Suppressor macrophage treated with lipopolysaccharide for 4 hours (primary cell): ENCODE measurements at regions not wholly inside any gene's neighbourhood (a gene's known extent, or its start where the extent isn't known, plus 50 kb on each side); places are given as distances from the start of the nearest gene placed in this dataset.
"Not testable (repeated sequence)": the region's sequence is repeated elsewhere in the genome, so short reads cannot be mapped to it uniquely, and the experiment has no call there.

ENCODE experiments used
- DNase-seq: peaks from one replicate; pipeline ENCODE4 v3.0.0-alpha.2; 2020

DNA sequence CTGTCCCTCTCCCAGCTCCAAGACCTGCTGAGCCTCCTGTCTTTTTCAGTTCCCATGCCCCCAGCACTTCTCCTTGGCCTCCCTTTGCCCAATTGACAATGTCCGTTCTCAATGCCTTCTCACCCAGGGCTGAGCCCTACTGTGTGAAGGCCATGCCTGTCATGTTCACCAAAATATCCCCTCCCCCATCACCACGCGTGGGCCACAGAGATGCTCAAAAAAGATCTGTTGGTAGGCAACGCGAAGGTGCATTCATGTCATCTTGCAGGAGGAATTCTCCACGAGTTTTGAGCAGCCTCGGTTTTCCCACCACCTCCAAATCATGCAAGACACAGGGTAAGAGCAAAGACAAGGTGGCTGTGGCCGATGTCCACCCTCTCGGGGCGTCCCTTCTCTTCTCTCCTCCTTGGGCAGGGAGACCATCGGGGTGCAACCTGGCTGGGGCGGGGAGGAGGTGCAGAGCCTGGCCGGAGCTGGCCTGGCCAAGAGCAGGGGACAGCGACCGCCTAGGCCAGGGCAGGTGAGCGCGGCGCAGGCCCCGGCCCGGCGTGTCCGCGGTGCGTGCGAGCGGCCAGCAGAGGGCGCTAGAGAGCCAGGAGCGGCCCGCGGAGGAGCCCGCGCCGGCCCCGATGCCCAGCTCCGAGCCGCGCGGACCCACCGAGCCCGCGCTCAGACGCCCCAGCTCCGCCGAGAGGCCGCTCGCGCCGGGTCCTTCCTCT is 56.3 kb upstream of the KRTAP5-11 start:
- peak; percentile 64 for DNase-seq

DNA sequence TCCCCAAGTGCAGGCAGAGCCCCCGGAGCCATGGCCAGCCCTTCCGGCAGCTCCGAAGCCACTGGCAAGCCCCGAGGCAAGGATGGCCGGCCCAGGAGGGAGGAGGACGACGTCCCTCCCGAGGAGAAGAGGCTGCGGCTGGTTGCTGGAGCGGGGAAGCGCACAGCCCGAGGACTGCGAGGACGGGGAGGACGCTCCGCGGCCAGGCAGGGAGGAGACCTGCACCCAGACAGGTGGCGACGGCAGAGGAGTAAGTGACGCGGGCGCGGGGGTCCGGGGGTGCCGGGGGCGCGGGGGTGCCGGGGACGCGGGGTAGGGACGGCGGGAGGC is 56.8 kb upstream of the KRTAP5-11 start:
- DNase-seq, result not testable (repeated sequence)

DNA sequence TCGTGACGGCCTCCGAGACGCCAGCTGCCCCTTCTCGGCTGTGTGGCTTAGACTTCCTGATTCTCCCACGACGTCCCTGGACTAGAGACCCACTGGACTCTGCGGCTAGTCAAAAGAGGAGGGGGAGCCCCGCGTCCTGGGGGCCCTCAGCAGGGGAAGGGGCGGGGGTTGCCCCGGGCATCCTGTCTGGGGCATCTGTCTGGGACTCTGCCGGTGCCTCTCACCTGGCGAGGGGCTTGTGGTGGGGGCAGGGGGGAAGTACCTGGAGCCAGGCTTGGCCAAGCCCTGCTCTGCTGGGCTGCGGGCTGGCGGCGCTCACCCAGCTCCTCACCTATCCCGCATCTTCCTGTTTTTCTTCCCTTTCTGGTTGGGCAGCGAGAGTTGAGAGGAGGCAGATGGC is 57.2 kb upstream of the KRTAP5-11 start:
- DNase-seq, result not testable (repeated sequence)

DNA sequence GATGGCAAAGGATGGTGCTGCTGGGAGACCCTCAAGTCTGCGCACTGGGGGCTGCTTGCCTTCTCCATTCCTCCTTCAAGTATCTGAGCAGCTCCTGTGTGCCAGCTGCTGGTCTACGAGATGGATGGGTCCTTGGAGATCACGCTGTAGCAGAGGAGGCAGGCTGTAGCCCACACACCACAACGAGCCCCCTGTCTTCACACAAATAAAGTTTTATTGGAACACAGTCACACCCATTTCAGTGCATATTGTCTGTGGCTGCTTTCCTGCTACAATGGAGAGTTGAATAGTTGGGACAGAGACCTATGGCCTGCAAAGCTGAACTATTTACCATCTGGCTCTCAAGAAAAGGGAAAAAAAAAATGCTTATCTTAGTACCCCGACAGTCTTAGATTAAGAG is 64.4 kb upstream of the KRTAP5-11 start:
- not testable (repeated sequence) for DNase-seq

- not testable (repeated sequence) for DNase-seq
Measured at GRCh38 chr11:71652998-71653397, 70.3 kb upstream of the KRTAP5-11 start.

- not testable (repeated sequence) for DNase-seq
Measured at GRCh38 chr11:71654423-71654822, 71.7 kb upstream of the KRTAP5-11 start.

- not testable (repeated sequence) for DNase-seq
Measured at GRCh38 chr11:71655041-71655440, 72.4 kb upstream of the KRTAP5-11 start.

DNA sequence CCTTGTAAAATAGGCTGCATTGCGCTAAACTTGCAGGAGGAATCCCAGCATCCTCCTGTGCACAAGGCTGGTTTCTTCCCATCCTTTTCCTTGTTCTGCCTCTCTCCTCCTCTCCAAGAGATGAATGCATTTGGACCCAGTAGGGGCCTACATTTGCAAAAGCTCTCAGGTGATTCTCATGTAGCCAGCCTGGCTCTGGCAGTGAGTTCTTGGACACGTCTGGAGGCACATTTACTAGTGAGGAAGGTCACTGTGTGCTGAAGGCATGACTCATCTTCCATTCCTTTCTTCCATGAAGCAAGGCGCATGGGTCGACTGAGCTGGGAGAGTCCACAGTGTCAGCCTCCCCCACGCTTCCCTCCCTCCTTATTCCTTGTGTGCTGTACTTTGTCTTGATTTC is 73.8 kb upstream of the KRTAP5-11 start:
- not testable (repeated sequence) for DNase-seq

DNA sequence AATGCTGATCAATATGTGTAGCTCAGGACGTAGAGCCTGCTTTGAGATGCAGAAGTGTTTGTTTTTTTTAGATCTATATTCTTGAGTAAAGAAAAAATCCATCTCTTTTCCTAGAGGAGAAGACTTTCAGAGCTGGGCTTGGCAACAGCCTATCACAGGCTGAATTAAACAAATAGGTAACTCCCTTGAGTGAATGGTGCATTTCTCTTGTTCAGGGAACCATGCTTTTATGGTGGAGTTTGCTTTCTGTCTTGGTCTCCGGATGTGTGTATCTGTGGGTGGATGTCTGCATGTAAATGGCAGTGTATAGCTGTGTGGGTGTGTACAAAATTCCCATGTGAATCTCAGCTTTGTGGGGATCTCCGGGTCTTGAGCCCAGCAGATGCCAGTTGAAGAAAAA is 82.3 kb upstream of the KRTAP5-11 start:
- not testable (repeated sequence) for DNase-seq

GRCh38 chr11:71698110-71698509 is 115.4 kb upstream of the KRTAP5-11 start:
- not testable (repeated sequence) for DNase-seq

GRCh38 chr11:71698961-71699360 is 116.3 kb upstream of the KRTAP5-11 start:
- not testable (repeated sequence) for DNase-seq

GRCh38 chr11:71701435-71702291 is 119.0 kb upstream of the KRTAP5-11 start:
- DNase-seq, result not testable (repeated sequence)

- DNase-seq, result not testable (repeated sequence)
Measured at GRCh38 chr11:71705086-71705737, 122.5 kb upstream of the KRTAP5-11 start.

GRCh38 chr11:71705738-71706432 is 123.2 kb upstream of the KRTAP5-11 start:
- not testable (repeated sequence) for DNase-seq

DNA sequence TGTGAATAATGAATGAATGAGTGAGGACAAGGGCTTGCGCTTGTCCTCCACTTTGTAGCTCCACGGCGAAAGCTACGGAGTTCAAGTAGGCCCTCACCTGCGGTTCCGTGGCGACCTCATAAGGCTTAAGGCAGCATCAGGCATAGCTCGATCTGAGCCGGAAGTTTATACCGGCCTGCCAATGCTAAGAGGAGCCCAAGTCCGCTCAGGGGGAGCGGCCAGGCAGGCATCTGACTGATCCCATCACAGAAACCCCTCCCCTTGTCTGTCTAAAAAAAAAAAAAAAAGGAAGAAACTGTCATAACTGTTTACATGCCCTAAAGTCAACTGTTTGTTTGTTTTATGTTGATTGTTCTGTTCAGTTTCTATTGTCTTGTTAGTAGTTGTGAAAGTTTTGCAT is 124.4 kb upstream of the KRTAP5-11 start:
- not testable (repeated sequence) for DNase-seq

- not testable (repeated sequence) for DNase-seq
Measured at GRCh38 chr11:71709541-71709940, 123.5 kb upstream of the DEFB108B start.

DNA sequence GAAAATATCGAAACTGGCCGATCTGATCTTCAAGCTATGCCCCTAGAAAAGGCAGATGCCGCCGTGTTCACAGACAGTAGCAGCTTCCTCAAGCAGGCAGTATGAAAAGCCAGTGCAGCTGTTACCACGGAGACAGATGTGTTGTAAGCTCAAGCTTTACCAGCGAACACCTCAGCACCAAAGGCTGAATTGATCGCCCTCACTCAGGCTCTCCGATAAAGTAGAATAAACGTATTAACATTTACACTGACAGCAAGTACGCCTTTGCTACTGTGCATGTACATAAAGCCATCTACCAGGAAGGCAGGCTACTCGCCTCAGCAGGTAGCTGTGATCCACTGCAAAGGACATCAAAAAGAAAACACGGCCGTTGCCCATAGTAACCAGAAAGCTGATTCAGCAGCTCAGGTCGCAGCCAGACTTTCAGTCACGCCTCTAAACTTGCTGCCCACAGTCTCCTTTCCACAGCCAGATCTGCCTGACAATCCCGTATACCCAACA is 122.8 kb upstream of the DEFB108B start:
- not testable (repeated sequence) for DNase-seq

DNA sequence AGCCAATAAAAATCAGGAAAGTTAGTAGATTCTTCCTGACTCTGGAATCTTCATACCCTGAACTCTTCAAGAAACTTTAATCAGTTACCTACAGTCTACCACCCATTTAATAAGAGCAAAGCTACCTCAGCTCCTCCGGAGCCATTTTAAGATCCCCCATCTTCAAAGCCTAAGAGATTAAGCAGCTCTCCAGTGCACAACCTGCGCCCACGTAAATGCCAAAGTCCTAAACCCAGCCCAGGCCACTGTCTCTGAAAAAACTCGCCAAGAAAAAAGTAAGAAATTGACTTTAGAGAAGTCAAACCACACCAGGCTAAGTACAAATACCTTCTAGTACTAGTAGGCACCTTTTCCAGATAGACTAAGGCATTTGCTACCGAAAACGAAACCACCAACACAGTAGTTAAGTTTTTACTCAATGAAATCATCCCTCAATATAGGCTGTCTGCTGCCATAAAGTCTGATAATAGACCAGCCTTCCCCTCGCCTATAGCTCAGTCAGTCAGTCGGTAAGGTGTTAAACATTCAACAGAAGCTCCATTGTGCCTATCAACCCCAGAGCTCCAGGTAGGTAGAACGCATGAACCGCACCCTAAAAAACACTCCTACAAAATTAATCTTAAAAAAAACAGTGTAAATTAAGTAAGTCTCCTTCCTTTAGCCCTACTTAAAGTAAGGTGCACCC is 122.2 kb upstream of the DEFB108B start:
- not testable (repeated sequence) for DNase-seq

GRCh38 chr11:71712350-71712749 is 120.7 kb upstream of the DEFB108B start:
- DNase-seq, result not testable (repeated sequence)

DNA sequence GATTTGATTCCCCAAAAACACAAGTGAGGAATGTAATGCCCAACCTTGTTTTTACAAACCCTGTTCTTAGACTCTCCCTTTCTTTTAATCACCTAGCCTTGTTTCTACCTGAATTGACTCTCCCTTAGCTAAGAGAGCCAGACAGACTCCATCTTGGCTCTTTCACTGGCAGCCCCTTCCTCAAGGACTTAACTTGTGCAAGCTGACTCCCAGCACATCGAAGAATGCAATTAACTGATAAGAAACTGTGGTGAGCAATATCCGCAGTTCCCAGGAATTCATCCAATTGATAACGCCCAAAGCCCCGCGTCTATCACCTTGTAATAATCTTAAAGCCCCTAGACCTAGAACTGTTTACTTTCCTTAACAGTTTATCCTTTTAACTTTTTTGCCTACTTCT is 120.2 kb upstream of the DEFB108B start:
- not testable (repeated sequence) for DNase-seq

- not testable (repeated sequence) for DNase-seq
Measured at GRCh38 chr11:71714510-71714909, 118.5 kb upstream of the DEFB108B start.

DNA sequence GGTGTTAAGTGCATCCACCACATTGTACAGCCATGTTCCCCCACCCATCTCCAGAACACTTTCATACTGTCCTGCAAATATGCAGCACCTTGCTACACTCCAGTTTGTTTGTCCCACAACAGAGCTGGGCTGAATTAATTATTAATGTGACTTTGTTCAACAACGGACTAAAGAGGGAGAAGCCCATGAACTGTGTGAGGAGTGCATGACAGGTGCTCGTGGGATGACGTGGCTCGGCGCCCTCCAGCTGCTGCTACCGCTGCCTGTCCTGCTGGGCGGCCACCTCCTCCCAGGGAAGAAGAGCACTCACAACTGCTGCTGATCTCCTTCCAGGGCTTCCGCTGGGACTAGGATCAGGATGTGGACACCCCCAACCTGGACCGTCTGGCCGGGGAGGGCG is 111.2 kb upstream of the DEFB108B start:
- not testable (repeated sequence) for DNase-seq
